ENCODE measurements at regions not wholly inside any gene's neighbourhood (a gene's known extent, or its start where the extent isn't known, plus 50 kb on each side); places are given as distances from the start of the nearest gene placed in this dataset.

DNA sequence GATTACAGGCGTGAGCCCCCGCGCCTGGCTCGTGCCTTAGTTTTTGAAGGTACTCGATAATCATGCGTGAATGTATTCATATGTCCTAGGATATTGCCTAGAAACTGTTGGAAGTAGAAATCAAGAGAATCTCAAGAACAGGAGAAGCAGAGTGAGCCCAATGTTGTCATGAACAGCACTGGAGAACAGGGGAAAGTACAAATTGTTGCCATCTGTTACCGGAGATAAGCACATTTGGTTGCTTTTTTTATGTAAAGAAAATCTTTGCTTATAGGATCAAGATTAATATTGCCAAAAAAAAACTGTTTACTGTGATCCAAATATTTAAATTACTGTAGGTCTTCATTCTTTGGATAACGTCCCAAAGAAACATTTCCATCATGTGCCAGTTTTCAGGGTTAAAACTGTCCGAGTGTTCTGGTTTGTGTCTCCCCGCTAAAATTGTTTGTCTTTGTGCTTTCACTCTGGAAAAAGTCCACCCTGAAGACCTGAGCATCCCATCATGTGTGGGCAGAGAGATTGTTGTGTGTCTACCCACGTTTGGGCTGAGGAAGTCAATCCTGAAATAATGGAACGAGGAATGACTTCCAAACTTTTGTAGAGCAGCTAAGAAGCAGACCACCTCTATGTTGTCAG is 95.7 kb upstream of the CELF2 start:
- CTCF ChIA-PET, result no interaction called here
- TF ChIP-seq, protein P1, sequence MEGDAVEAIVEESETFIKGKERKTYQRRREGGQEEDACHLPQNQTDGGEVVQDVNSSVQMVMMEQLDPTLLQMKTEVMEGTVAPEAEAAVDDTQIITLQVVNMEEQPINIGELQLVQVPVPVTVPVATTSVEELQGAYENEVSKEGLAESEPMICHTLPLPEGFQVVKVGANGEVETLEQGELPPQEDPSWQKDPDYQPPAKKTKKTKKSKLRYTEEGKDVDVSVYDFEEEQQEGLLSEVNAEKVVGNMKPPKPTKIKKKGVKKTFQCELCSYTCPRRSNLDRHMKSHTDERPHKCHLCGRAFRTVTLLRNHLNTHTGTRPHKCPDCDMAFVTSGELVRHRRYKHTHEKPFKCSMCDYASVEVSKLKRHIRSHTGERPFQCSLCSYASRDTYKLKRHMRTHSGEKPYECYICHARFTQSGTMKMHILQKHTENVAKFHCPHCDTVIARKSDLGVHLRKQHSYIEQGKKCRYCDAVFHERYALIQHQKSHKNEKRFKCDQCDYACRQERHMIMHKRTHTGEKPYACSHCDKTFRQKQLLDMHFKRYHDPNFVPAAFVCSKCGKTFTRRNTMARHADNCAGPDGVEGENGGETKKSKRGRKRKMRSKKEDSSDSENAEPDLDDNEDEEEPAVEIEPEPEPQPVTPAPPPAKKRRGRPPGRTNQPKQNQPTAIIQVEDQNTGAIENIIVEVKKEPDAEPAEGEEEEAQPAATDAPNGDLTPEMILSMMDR (IDR thresholded peaks at IDR 0.05; ENCODE audit: control extremely low read depth, extremely low read depth, low read depth, missing control alignments), result no peak

DNA sequence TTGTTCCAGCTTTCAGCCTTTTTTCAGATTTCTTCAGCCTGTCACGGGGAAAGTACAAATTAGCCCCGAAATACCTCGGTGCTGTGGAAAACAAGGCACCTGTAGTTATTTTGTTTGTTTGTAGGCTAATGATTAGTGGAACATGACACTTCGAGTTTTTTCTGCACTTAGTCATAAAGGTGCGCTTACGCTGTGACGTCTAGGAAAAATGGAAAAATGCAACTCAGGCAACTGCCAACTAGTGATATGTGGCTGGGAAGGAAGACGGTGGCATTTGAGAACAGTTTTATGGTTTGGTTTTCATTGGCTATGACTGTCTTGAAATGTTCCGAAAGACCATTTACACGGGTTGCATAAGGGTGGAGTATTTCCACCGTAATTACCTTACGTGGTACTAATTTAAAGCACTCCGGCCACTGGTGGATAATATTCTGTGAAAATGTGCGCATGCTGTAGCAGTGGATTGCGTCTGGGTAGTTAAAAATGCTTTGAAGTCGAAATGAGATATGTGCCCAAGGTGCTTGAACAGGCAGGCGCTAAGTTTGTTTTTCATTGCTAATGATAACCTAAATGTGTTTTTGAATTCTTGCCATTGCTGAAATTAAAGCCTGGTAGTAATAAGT is 94.5 kb upstream of the CELF2 start:
- TF ChIP-seq, protein P1 (IDR thresholded peaks at IDR 0.05; ENCODE audit: control extremely low read depth, extremely low read depth, low read depth, missing control alignments), result no peak
- CTCF ChIA-PET, result no interaction called here
- POLR2A ChIA-PET, result no interaction called here
- DNase-seq (ENCODE audit: extremely low spot score), result no peak

More for the DNA sequence above, 95.7 kb upstream of the CELF2 start:
- DNase-seq (ENCODE audit: extremely low spot score), result no peak
- POLR2A ChIA-PET, result no interaction called here

DNA sequence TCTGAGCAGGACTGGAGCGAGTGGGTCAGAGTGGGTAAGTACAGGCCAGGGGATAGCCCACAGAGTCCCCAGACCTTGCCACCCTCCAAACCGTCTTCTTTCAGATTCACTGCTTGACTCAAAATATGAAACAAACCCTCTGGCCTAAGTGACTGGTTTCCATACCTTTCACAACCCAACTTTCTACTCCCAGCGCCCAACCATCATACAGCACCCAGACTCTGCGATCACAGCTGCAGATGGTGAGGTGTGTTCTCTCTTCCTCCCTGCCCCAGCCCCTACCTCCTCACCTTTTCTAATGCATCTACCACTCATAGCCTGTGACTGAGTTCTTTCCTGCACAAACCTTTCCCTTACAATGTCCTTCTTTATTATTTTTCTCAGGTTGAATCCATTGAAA is 92.0 kb upstream of the CELF2 start:
- TF ChIP-seq, protein P1 (IDR thresholded peaks at IDR 0.05; ENCODE audit: control extremely low read depth, extremely low read depth, low read depth, missing control alignments), result no peak
- no peak for DNase-seq (ENCODE audit: extremely low spot score)
- ChIA-PET CTCF (no interaction called here), POLR2A (no interaction called here)

DNA sequence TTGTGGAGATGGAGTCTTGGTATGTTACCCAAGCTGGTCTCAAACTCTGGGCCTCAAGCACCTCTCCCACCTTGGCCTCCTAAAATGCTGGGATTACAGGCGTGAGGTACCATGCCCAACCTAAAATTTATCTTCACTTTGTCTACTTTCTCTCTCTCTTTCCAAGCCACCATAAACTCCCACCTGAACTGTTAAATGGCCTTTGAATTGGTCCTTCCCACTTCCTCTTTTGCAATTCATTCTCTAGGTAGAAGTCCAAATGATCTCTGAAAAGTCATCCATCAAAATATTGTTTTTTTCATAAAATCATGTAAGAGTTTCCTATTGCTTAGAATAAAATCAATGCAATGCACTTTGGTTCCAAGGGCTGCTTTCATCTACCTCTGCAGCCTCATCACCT is 90.1 kb upstream of the CELF2 start:
- CTCF ChIA-PET, result interaction anchor here (1.2 kb wide), 1 partner anchor 9 kb away, joined by 3 read pairs; no protein-coding TSS in a partner anchor
- TF ChIP-seq, protein P1 (IDR thresholded peaks at IDR 0.05; ENCODE audit: control extremely low read depth, extremely low read depth, low read depth, missing control alignments), result no peak
- POLR2A ChIA-PET, result no interaction called here

DNA sequence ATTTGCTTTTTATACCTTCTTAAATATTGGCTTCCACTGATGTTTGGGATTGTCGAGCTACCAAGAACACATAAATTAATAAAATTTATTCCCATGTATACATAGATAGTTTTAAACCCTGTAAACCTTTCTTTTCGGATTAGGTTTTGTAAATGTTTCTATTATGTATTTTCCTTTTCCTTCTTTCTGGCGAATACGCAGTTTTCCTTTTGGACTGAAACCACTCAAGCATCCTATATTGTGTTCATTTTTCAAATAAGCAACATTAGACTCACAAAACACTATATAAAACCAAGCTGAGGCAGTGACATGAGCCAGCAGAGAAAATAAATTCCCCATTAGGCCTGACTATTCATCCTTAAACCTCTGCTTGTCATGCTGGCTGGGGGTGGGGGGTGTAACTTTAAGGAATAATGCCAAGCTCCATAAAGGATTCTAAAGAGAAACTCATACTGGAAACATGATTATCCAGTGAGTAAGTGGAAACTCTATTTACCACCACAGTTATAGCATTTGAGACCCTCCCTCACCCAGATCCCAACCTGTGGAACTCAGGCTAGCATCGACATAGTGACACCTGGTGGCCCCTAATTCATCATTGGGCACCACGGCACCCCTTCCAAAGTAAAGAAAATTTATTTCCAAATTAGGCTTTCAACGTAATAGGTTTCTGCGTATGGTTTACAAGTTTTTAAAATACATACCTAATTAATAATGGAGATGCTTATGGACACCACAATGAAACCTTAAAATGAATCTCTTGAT is 86.5 kb upstream of the CELF2 start:
- DNase-seq (ENCODE audit: extremely low spot score), result no peak
- ChIA-PET POLR2A (no interaction called here), CTCF (interaction anchor here (1.1 kb wide), 1 partner anchor 9 kb away, joined by 3 read pairs; no protein-coding TSS in a partner anchor)
- TF ChIP-seq, protein P1 (IDR thresholded peaks at IDR 0.05; ENCODE audit: control extremely low read depth, extremely low read depth, low read depth, missing control alignments), result no peak

More for the DNA sequence above, 90.1 kb upstream of the CELF2 start:
- no peak for DNase-seq (ENCODE audit: extremely low spot score)

DNA sequence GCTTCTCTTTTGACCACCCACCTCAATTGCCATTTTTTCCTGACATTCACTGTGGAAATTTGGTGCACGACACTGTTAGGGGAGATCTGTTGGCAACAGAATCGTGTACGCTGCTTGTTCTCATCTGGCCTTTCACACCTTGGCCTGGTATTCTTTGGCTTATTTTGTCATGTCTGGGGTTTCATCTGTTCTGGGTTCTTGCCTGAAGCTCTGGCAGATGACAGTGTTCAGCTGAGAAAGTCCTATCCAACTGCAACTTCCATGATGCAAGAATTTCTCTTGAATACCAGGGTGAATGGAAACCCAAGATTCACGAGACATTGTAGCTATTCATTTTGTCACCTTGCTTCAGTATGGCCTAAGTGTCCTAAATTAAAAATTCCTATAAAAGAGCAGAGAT is 82.6 kb upstream of the CELF2 start:
- no peak for DNase-seq (ENCODE audit: extremely low spot score)
- CTCF ChIA-PET, result no interaction called here
- TF ChIP-seq, protein P1 (IDR thresholded peaks at IDR 0.05; ENCODE audit: control extremely low read depth, extremely low read depth, low read depth, missing control alignments), result no peak
- POLR2A ChIA-PET, result no interaction called here
